HL-60 (cell line): ENCODE measurements at regions not wholly inside any gene's neighbourhood (a gene's known extent, or its start where the extent isn't known, plus 50 kb on each side); places are given as distances from the start of the nearest gene placed in this dataset.

Experiments used
- CTCF ChIP-seq: IDR thresholded peaks from one replicate; pipeline ENCODE4 v1.5.1; 2011; ENCODE audit warnings: low read length, control low read depth, inconsistent platforms; ENCODE audit not compliant: insufficient read depth
- GABPA ChIP-seq: IDR thresholded peaks from 2 replicates; pipeline ENCODE4 v1.6.1; 2012; ENCODE audit warnings: low read depth

GRCh38 chr7:51901489-51901840 lies 584.9 kb upstream of the COBL start:
- TF ChIP-seq CTCF (no peak), GABPA (no peak)
